ENCODE measurements at regions not wholly inside any gene's neighbourhood (a gene's known extent, or its start where the extent isn't known, plus 50 kb on each side); places are given as distances from the start of the nearest gene placed in this dataset.

DNA sequence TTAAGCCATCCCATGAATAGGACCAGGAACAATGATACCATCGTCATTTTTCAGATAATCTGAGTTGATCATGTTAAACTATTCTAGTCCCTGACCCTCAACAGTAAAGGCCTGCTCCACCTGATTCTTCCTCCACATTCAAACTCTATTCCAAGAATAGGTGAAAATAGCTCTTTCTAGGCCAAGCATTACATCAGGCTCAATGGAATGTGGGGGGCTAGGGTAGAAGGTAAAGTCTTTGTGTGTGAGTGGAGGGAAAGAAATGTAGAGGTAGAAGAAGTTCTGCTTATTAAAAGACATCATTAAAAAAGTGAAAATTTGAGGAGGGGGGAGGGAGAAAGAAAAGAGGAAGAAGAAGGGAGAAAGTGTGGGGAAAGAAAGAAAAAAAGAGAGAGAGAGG is 653.3 kb upstream of the PKDCC start:
- DNase-seq (ENCODE audit: low read depth): no peak
- no peak overlapping the region for H3K4me3 ChIP-seq (ENCODE audit: low read length)
- TF ChIP-seq, protein P1, sequence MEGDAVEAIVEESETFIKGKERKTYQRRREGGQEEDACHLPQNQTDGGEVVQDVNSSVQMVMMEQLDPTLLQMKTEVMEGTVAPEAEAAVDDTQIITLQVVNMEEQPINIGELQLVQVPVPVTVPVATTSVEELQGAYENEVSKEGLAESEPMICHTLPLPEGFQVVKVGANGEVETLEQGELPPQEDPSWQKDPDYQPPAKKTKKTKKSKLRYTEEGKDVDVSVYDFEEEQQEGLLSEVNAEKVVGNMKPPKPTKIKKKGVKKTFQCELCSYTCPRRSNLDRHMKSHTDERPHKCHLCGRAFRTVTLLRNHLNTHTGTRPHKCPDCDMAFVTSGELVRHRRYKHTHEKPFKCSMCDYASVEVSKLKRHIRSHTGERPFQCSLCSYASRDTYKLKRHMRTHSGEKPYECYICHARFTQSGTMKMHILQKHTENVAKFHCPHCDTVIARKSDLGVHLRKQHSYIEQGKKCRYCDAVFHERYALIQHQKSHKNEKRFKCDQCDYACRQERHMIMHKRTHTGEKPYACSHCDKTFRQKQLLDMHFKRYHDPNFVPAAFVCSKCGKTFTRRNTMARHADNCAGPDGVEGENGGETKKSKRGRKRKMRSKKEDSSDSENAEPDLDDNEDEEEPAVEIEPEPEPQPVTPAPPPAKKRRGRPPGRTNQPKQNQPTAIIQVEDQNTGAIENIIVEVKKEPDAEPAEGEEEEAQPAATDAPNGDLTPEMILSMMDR (conservative IDR thresholded peaks at IDR 0.05; ENCODE audit: low read depth, low read length): no peak

DNA sequence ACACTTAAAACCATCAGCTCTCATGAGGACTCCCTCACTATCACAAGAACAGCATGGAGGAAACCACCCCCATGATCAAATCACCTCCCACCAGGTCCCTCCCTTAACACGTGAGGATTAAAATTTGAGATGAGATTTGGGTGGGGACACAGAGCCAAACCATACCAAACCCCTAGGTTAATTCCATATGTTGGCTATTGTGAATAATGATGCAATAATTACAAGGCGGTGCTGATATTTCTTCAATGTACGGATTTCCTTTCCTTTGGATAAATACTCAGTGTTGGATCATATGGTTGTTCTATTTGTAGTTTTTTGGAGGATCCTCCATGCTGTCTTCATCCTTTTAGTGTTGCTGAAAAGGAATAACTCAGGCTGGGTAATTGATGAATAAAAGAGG is 652.1 kb upstream of the PKDCC start:
- H3K4me3 ChIP-seq (ENCODE audit: low read length): no peak overlapping the region
- DNase-seq (ENCODE audit: low read depth): no peak
- TF ChIP-seq, protein P1 (conservative IDR thresholded peaks at IDR 0.05; ENCODE audit: low read depth, low read length): no peak

DNA sequence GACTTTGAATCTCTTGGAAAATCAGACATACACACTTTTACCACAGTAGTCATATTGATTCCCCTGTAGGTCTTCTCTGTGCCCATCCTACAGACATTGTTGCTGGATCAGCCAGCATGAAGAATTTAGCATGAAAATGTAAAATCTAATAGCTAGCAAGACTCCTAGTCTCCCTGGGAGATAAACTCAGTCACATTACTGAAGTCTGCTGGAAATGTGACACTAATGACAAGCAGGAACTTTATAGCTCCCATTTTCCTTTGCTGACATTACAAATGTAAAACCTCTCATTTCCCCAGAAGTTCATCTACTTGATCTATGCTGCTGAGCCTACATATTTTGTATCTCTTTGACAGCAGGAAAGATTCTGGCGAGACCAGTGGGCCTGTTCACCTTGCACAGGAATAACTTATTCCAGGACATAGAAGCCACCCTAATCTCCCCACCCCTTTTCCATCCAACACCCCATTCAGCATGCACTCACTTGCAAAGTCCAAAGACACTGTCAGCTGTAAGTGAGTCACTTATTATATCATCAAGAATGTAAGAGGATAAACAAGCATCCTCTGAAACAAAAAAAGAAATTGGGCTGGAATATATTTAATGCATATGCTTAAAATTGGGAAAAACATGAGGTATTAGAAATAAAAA is 648.3 kb upstream of the PKDCC start:
- no peak overlapping the region for H3K4me3 ChIP-seq (ENCODE audit: low read length)
- TF ChIP-seq, protein P1 (conservative IDR thresholded peaks at IDR 0.05; ENCODE audit: low read depth, low read length): no peak
- no peak for DNase-seq (ENCODE audit: low read depth)

- TF ChIP-seq, protein P1 (conservative IDR thresholded peaks at IDR 0.05; ENCODE audit: low read depth, low read length): peak; percentile 55
- no peak for DNase-seq (ENCODE audit: low read depth)
- H3K4me3 ChIP-seq (ENCODE audit: low read length): no peak overlapping the region
Observed at GRCh38 chr2:41400088-41400665, 647.6 kb upstream of the PKDCC start.

DNA sequence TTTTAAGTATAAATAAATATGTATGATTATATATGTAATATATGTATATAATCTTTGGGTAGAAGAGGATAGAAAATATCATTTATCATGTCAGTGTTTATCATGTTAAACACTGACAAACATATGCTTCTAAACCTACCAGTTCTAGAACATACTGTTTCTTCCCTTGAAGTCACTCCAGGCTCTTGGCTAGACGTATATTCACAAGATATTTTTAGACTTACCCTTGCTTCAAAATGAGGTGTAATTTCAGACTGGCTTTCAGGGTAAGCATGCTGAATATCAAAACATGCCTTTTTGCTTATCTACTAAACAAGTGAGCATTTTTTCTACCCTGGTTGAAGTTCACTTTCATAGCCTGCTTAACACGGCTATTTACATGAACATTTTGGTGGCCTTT is 642.4 kb upstream of the PKDCC start:
- TF ChIP-seq, protein P1 (conservative IDR thresholded peaks at IDR 0.05; ENCODE audit: low read depth, low read length): no peak
- DNase-seq (ENCODE audit: low read depth): no peak
- H3K4me3 ChIP-seq (ENCODE audit: low read length): no peak overlapping the region

- H3K4me3 ChIP-seq (ENCODE audit: low read length): no peak overlapping the region
- TF ChIP-seq, protein P1 (conservative IDR thresholded peaks at IDR 0.05; ENCODE audit: low read depth, low read length): peak; percentile 15
- no peak for DNase-seq (ENCODE audit: low read depth)
Observed at GRCh38 chr2:41409328-41409727, 638.5 kb upstream of the PKDCC start.

DNA sequence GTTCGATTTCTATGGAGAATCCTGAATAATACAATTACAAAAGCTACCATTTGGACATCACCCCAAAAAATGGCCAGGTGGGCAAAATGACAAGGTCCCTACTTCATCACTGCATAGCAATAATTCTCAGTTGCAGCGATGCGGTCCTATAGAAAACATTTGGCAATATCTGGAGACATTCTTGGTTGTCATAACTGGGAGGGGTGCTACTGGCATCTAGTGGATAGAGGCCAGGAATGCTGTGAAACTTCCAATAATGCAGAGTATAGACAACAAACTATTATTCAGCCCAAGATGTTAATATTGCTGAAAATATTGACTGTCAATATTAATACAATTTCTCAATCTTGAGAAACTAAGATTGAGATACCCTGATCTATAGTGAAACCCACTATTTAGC is 637.8 kb upstream of the PKDCC start:
- no peak overlapping the region for H3K4me3 ChIP-seq (ENCODE audit: low read length)
- DNase-seq (ENCODE audit: low read depth): no peak
- TF ChIP-seq, protein P1 (conservative IDR thresholded peaks at IDR 0.05; ENCODE audit: low read depth, low read length): peak; percentile 49

All from retinal pigment epithelial cell (primary cell).